Activated naive CD8-positive, alpha-beta T cell treated with anti-CD3 and anti-CD28 coated beads for 36 hours (primary cell): ENCODE measurements at regions not wholly inside any gene's neighbourhood (a gene's known extent, or its start where the extent isn't known, plus 50 kb on each side); places are given as distances from the start of the nearest gene placed in this dataset.
"Not testable (repeated sequence)": the region's sequence is repeated elsewhere in the genome, so short reads cannot be mapped to it uniquely, and the experiment has no call there.

Experiments used
- DNase-seq: peaks from one replicate; pipeline ENCODE4 v3.0.0; 2021
- H3K27ac Mint-ChIP-seq: one replicate; pipeline ENCODE4 v1.8.0; 2022; ENCODE audit warnings: mild to moderate bottlenecking, moderate library complexity, mixed read lengths
- H3K27me3 Mint-ChIP-seq: one replicate; pipeline ENCODE4 v1.8.0; 2022; ENCODE audit warnings: mild to moderate bottlenecking, mixed read lengths
- H3K36me3 Mint-ChIP-seq: one replicate; pipeline ENCODE4 v1.8.0; 2021; ENCODE audit warnings: mild to moderate bottlenecking, mixed read lengths
- H3K4me1 Mint-ChIP-seq: one replicate; pipeline ENCODE4 v1.8.0; 2021; ENCODE audit warnings: mixed read lengths
- H3K4me3 Mint-ChIP-seq: one replicate; pipeline ENCODE4 v1.8.0; 2022; ENCODE audit warnings: mild to moderate bottlenecking, moderate library complexity, mixed read lengths
- H3K9me3 Mint-ChIP-seq: one replicate; pipeline ENCODE4 v1.8.0; 2022; ENCODE audit warnings: mixed read lengths

DNA sequence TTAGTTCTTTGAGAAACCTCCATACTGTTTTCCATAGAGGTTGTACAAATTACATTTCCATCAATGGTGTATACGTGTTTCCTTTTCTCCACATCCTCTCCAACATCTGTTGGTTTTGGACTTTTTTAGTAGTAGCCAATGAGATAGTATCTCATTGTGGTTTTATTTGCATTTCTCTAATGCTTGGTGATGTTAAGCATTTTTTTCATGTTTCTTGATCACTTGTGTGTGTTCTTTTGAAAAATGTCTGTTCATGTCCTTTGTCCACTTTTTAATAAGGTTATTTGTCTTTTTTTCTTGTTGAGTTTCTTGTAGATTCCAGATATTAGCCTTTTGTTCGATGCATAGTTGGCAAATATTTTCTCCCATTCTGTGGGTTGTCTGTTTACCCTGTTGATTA, 392.3 kb upstream of the ZEB2 start:
- Mint-ChIP-seq H3K9me3 (peaks cover 6% of the 10 kb centered on the region), H3K4me3 (no peak overlapping the region), H3K27ac (no peak overlapping the region), H3K4me1 (no peaks in the 10 kb centered on the region), H3K36me3 (no peaks in the 10 kb centered on the region), H3K27me3 (no peaks in the 10 kb centered on the region)
- DNase-seq = no peak

DNA sequence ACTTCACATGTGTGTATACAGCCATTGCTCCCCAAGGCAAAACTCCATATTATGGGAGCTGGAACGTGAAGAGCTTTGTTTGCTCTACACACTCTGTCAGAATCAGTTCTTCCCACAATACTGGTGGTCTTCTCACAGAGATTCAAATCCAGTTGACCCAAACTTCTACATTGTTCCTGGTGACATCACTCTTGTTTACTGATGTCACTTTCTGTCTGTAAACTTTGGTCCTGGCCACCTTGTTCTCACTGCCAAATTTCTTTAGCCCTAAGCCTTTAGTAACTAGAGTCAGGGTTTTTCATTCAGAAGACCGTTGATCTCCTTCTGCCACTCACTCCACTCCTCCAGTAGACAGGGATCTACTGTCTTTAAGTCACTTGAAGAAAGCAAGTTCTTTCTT, 386.0 kb upstream of the ZEB2 start:
- Mint-ChIP-seq H3K27ac (no peak overlapping the region), H3K9me3 (peaks cover 6% of the 10 kb centered on the region), H3K4me3 (no peak overlapping the region), H3K4me1 (no peaks in the 10 kb centered on the region), H3K27me3 (no peaks in the 10 kb centered on the region), H3K36me3 (no peaks in the 10 kb centered on the region)
- no peak for DNase-seq

DNA sequence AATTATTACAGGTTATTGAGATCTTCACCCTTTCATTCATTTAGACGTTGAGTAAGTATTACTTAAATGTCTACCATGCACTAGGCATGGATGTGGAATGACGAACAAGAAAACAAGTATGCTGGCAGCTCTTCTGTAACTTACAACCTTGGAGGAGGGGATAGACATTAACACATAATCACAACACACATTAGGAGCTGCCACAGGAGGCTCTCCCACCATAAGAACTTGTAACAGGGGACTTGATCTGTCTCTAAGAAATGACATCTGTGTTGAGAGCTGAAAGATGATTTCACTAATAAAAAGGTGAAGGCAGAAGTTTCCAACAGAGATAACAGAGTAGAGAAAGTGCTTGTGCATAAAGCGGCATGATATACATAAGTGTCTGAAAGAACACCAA, 384.7 kb upstream of the ZEB2 start:
- H3K4me3 Mint-ChIP-seq = no peak overlapping the region
- no peaks in the 10 kb centered on the region for H3K4me1 Mint-ChIP-seq
- H3K27ac Mint-ChIP-seq = no peak overlapping the region
- no peaks in the 10 kb centered on the region for H3K36me3 Mint-ChIP-seq
- H3K9me3 Mint-ChIP-seq = peaks cover 8% of the 10 kb centered on the region
- no peaks in the 10 kb centered on the region for H3K27me3 Mint-ChIP-seq
- no peak for DNase-seq

DNA sequence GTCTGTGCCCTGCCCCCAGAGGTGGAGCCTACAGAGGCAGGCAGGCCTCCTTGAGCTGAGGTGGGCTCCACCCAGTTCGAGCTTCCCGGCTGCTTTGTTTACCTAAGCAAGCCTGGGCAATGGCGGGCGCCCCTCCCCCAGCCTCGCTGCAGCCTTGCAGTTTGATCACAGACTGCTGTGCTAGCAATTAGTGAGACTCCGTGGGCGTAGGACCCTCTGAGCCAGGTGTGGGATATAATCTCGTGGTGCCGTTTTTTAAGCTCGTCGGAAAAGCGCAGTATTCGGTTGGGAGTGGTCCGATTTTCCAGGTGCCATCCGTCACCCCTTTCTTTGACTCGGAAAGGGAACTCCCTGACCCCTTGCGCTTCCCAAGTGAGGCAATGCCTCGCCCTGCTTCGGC, 383.1 kb upstream of the ZEB2 start:
- H3K4me1 Mint-ChIP-seq, H3K4me3 Mint-ChIP-seq, H3K36me3 Mint-ChIP-seq, DNase-seq, H3K9me3 Mint-ChIP-seq, H3K27ac Mint-ChIP-seq, H3K27me3 Mint-ChIP-seq: not testable (repeated sequence)

DNA sequence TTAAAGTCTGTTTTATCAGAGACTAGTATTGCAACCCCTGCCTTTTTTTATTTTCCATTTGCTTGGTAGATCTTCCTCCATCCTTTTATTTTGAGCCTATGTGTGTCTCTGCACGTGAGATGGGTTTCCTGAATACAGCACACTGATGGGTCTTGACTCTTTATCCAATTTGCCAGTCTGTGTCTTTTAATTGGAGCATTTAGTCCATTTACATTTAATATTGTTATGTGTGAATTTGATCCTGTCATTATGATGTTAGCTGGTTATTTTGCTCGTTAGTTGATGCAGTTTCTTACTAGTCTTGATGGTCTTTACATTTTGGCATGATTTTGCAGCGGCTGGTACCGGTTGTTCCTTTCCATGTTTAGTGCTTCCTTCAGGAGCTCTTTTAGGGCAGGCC, 381.5 kb upstream of the ZEB2 start:
- not testable (repeated sequence) for H3K27me3 Mint-ChIP-seq, H3K27ac Mint-ChIP-seq, DNase-seq, H3K4me3 Mint-ChIP-seq, H3K9me3 Mint-ChIP-seq, H3K4me1 Mint-ChIP-seq, H3K36me3 Mint-ChIP-seq

DNA sequence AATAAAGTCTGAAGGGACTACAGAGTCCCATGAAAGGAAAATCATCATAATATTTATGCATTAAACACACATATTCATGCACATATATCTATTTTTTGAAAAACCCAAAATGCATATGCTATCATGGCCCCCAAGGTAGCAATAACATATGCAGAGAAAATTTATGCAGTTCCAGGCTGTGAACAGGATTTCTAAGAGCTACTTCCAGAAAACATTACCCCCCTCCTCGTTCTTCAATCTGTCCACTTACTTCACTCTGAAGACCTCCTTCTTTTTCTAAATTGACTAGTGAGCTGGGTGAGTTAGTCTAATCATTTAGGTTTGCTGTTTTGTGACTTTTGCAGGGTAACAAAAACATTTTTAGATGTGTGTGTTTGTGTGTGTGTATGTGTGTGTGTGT, 376.4 kb upstream of the ZEB2 start:
- Mint-ChIP-seq H3K27me3 (no peaks in the 10 kb centered on the region), H3K36me3 (no peaks in the 10 kb centered on the region), H3K4me1 (no peaks in the 10 kb centered on the region)

DNA sequence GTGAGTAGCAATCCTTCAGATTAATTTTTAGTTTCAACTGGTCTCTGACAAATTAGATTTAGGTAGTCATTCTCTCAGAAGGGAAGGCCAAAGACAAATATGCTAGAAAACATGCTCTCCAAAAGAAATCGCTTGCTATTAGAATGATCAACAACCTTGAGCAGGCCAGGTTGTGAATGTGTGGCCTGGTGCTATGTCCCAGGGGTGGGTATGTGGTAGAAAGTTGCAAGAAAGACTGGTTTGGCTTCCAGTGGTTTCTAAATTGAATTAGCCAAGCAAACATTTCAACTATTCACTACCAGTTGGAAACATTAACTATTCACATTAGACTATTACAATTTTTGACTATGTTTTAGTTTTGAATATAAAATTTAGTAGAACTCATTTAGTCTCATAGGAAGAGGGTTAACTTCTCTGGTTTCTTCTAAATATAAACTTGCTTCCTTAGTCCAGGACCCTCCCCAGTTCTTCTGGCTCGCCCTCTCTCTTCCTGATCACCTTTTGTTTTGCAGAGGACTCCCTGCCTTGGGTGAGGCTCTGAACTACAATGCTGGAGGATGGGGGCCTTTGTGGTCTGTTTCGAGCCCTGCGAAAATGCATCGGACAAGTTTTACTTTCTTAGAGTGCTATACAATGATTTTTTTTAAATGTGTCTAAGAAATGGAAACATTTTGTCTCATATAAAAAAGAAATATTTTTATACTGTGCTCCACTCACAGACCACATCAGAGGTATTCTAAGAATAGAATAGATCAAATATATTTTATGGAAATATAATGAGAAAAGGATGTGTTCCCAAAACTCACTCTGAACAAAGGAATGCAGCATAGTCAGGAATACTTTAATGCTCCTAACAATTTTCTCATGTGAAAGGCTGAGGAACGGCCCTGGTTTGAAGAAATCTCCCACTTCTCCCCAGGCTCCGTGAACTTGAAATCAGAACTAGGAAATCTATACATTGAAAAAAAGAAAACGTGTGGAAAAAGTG, 375.0 kb upstream of the ZEB2 start:
- no peak for DNase-seq
- Mint-ChIP-seq H3K36me3 (no peaks in the 10 kb centered on the region), H3K4me3 (no peak overlapping the region), H3K9me3 (no peaks in the 10 kb centered on the region), H3K4me1 (no peaks in the 10 kb centered on the region), H3K27ac (no peak overlapping the region), H3K27me3 (peaks cover 3% of the 10 kb centered on the region)

More for the DNA sequence above, 376.4 kb upstream of the ZEB2 start:
- no peak overlapping the region for H3K4me3 Mint-ChIP-seq
- H3K9me3 Mint-ChIP-seq = peaks cover 2% of the 10 kb centered on the region
- H3K27ac Mint-ChIP-seq = no peak overlapping the region
- DNase-seq = no peak

DNA sequence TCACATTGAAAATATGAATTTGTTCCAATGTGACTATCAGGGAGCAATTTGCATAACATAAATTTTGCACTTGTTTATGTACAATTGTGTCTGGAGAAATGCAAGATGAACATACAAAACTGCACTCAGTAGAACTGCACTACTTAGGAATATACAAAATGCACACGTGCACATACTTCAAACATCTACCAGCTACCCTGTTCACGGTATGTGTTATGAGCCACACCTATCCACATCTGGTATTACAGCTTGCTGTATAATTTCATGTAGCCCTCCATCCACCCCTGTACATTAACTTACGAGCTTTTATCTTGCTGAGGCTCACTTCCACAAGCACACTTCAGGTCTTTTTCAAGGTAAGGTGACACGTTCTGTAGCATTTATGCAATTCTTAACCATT, 373.5 kb upstream of the ZEB2 start:
- Mint-ChIP-seq H3K4me3 (no peak overlapping the region), H3K27me3 (peaks cover 10% of the 10 kb centered on the region), H3K27ac (no peak overlapping the region)

DNA sequence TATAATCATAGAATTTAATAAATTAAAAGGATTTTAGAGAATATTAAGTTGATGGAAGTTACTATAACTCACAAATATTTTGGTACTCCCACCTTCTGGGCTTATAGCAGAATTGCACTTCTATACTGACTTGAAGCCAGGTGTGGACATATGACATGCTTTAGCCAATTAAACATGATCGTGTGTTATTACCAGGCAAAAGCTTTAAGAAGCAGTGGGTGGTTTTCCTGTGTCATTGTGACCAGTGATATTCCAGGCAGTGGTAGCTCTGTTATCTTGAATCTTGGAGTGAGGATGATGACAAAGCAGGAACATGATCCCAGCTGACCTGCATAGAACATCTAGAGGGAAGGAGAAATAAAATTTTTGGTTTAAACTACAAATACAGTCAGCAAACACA, 370.9 kb upstream of the ZEB2 start:
- peaks cover 10% of the 10 kb centered on the region for H3K27me3 Mint-ChIP-seq
- no peaks in the 10 kb centered on the region for H3K9me3 Mint-ChIP-seq
- no peak for DNase-seq
- no peak overlapping the region for H3K4me3 Mint-ChIP-seq
- H3K36me3 Mint-ChIP-seq = no peaks in the 10 kb centered on the region
- no peaks in the 10 kb centered on the region for H3K4me1 Mint-ChIP-seq
- no peak overlapping the region for H3K27ac Mint-ChIP-seq

More for the DNA sequence above, 373.5 kb upstream of the ZEB2 start:
- H3K9me3 Mint-ChIP-seq = no peaks in the 10 kb centered on the region
- no peaks in the 10 kb centered on the region for H3K4me1 Mint-ChIP-seq
- no peaks in the 10 kb centered on the region for H3K36me3 Mint-ChIP-seq
- DNase-seq = no peak

DNA sequence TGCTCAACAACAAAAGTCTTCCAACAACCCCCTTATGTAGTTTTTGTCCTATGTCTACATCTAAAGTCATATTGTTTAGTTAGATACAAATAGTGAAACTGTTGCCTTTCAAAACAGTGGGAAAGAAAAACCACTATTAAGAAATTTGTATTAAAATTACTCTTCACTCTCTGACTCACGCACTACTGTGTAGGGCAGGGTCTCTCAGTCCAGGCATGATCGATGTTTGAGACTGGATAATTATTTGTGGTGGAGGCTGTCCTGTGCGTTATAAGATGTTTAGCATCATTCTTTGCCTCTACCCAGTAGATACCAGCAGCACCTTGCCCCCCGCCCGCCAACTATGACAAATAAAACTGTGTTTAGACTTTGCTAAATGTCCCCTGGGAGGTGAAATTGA, 369.4 kb upstream of the ZEB2 start:
- no peak overlapping the region for H3K27ac Mint-ChIP-seq
- H3K4me1 Mint-ChIP-seq = no peaks in the 10 kb centered on the region
- H3K27me3 Mint-ChIP-seq = peaks cover 10% of the 10 kb centered on the region
- H3K36me3 Mint-ChIP-seq = no peaks in the 10 kb centered on the region
- H3K9me3 Mint-ChIP-seq = no peaks in the 10 kb centered on the region
- no peak overlapping the region for H3K4me3 Mint-ChIP-seq
- DNase-seq = no peak

DNA sequence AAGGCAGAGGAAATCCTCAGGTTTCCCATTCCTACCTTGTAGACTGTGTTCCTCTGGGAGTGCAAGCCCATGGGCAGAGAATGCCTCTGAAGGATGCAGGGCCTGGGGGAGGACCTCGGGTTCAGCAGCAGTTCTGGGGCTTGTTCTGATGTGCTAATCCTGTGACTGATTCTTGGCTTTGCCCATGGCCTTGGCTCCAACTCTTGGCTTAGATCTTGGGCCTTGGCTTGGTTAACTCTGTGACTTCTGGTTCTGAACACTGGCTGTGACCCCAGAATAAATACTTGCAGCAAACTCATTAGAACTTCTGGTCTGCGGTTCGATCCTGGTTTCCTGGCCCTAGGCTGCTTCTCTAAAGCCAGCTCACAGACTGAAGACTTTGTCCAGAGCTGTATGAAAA, 366.9 kb upstream of the ZEB2 start:
- H3K4me1 Mint-ChIP-seq = no peaks in the 10 kb centered on the region
- no peaks in the 10 kb centered on the region for H3K9me3 Mint-ChIP-seq
- H3K27ac Mint-ChIP-seq = no peak overlapping the region
- no peaks in the 10 kb centered on the region for H3K36me3 Mint-ChIP-seq
- no peak overlapping the region for H3K4me3 Mint-ChIP-seq
- DNase-seq = no peak
- peaks cover 10% of the 10 kb centered on the region for H3K27me3 Mint-ChIP-seq

DNA sequence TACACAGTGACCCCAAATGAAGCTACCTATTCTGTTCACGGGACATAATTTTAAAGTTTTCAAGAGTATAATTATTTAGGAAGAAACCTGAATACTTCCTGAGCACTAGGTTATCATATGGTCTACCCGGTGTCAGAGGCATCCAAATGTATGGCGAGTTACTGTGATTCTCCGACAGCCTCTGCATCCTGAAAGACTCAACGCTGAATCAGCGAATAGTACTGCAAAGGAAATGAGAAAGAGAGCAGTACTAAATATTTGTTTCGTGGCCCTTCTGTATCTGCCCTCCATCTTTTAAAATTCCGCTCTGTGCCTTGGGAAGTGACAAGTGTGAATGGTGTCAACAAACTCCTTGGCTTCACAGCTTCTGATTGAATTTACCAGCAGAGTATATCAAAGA, 358.0 kb upstream of the ZEB2 start:
- Mint-ChIP-seq H3K27me3 (no peaks in the 10 kb centered on the region), H3K4me3 (no peak overlapping the region), H3K9me3 (no peaks in the 10 kb centered on the region), H3K4me1 (no peaks in the 10 kb centered on the region), H3K36me3 (no peaks in the 10 kb centered on the region), H3K27ac (no peak overlapping the region)
- no peak for DNase-seq

DNA sequence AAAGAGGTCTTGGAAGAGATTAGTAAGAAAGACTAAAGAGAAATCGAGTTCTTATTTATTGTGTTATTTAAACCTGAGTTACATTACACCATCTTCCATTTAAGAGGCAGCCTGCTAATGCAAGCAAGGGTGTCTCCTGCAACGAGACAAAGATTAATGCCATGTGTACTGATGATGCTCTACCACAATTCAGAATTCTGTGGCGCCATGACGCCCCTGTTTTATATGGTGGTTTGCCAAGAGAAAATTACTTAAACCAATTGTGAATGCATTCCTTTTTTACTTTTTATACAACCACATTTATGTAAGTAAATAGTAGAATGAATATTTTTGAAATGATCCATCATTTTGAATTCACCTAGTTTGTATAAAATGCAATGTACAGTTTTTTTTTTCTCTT, 356.1 kb upstream of the ZEB2 start:
- H3K4me1 Mint-ChIP-seq = no peaks in the 10 kb centered on the region
- H3K36me3 Mint-ChIP-seq = no peaks in the 10 kb centered on the region

DNA sequence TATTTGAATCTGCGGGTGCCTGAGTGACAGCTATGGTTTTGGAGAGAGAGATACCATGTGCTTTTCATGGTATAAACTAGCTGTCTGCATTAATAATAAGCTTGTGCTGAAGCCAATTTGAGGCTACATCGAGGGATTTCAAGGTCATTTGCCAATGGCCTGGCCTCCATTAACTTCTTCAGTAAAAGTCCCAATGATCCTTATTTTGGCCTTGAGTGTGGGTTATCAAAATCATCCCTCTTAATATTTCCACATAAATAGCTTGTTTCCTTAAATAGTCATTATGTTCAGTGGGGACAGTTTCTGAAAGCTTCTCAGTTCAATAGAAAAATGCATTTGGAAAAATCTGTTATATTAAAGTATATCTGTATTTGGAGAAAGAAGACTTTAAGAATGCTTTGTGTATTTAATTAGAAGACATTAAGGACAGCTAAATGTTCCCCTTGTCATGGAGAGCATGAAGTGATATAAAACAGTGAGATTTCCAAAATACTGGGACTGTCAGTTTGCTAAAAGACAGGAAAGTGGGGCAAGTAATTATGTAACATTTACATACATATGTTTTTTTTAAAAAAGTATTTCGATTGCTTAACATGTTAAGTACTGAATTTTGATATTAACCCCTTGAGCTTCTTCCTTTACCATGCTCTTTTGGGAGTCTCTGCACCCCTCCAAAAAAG, 355.5 kb upstream of the ZEB2 start:
- Mint-ChIP-seq H3K4me3 (no peak overlapping the region), H3K27me3 (no peaks in the 10 kb centered on the region), H3K36me3 (no peaks in the 10 kb centered on the region), H3K9me3 (no peaks in the 10 kb centered on the region), H3K27ac (no peak overlapping the region), H3K4me1 (no peaks in the 10 kb centered on the region)
- DNase-seq = no peak

More for the DNA sequence above, 356.1 kb upstream of the ZEB2 start:
- no peaks in the 10 kb centered on the region for H3K9me3 Mint-ChIP-seq
- H3K27ac Mint-ChIP-seq = no peak overlapping the region
- no peak for DNase-seq
- no peak overlapping the region for H3K4me3 Mint-ChIP-seq
- no peaks in the 10 kb centered on the region for H3K27me3 Mint-ChIP-seq

DNA sequence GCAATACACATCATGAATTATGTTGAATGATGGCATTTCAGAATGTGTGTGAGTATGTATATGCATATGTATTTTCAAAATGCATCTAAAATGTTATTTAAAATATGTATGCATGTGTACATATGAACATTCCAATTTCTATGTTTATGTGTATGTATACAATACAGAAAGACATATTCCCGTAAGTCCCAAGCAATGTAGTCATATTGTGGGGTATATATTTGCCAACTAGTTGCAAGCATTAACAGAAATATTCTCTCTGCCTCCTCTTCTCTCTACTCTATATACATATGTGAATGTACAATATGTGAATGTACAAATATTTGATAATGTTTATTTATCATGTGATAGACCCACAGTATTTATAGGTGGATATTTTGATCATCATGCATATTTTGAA, 345.8 kb upstream of the ZEB2 start:
- no peaks in the 10 kb centered on the region for H3K27me3 Mint-ChIP-seq
- no peak overlapping the region for H3K27ac Mint-ChIP-seq
- no peaks in the 10 kb centered on the region for H3K9me3 Mint-ChIP-seq
- no peaks in the 10 kb centered on the region for H3K4me1 Mint-ChIP-seq
- no peak overlapping the region for H3K4me3 Mint-ChIP-seq
- no peak for DNase-seq
- no peaks in the 10 kb centered on the region for H3K36me3 Mint-ChIP-seq

DNA sequence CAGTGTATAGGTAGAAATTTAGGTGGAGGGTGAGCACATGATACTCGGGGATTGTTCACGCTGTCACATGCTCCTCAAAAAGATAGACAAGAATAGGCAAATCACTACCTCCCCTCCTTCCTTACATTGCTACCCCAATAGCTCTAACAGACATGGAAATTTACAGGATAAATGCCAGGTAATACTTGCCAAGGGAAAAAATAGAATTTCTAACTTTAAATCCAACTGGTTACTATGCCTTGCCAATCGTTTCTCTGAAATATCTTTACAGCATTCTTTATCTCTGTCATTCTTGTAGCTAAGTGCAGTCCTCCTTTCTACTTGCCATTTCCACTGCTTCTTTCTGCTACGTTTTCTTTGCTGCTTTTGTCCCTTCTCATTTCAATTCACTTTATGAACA, 339.8 kb upstream of the ZEB2 start:
- H3K27ac Mint-ChIP-seq = no peak overlapping the region
- peaks cover 2% of the 10 kb centered on the region for H3K9me3 Mint-ChIP-seq

More for the DNA sequence above, 339.8 kb upstream of the ZEB2 start:
- DNase-seq = no peak
- Mint-ChIP-seq H3K4me1 (no peaks in the 10 kb centered on the region), H3K4me3 (no peak overlapping the region), H3K36me3 (no peaks in the 10 kb centered on the region), H3K27me3 (no peaks in the 10 kb centered on the region)
